NCI-H748 (cell line): ENCODE measurements at regions not wholly inside any gene's neighbourhood (a gene's known extent, or its start where the extent isn't known, plus 50 kb on each side); places are given as distances from the start of the nearest gene placed in this dataset.

ENCODE experiments used
- DNase-seq: peaks from one replicate; lab custom pipeline; 2025; ENCODE audit not compliant: unreplicated experiment; lab: John Stamatoyannopoulos, UW

- no peak for DNase-seq
Observed at GRCh38 chr4:123788577-123788976, 392.0 kb downstream of the SPRY1 start.

- DNase-seq, result no peak
Observed at GRCh38 chr4:123790681-123791080, 394.1 kb downstream of the SPRY1 start.

- DNase-seq, result no peak
Observed at GRCh38 chr4:123802082-123802645, 405.6 kb downstream of the SPRY1 start.

- DNase-seq, result no peak
Observed at GRCh38 chr4:123802933-123803332, 406.3 kb downstream of the SPRY1 start.

- no peak for DNase-seq
Observed at GRCh38 chr4:123804196-123804721, 407.7 kb downstream of the SPRY1 start.

GRCh38 chr4:123806056-123806455 is 409.5 kb downstream of the SPRY1 start:
- DNase-seq, result no peak

- no peak for DNase-seq
Observed at GRCh38 chr4:123807187-123807586, 410.6 kb downstream of the SPRY1 start.

- DNase-seq, result no peak
Observed at GRCh38 chr4:123807866-123808265, 411.3 kb downstream of the SPRY1 start.

- no peak for DNase-seq
Observed at GRCh38 chr4:123809864-123810263, 413.3 kb downstream of the SPRY1 start.

- peak; percentile 91 for DNase-seq
Observed at GRCh38 chr4:123812066-123812390, 415.4 kb downstream of the SPRY1 start.

GRCh38 chr4:123813901-123814300 is 417.3 kb downstream of the SPRY1 start:
- no peak for DNase-seq

- DNase-seq, result no peak
Observed at GRCh38 chr4:123816462-123816861, 419.9 kb downstream of the SPRY1 start.

- no peak for DNase-seq
Observed at GRCh38 chr4:123817025-123817688, 420.6 kb downstream of the SPRY1 start.

GRCh38 chr4:123819362-123820035 is 422.9 kb downstream of the SPRY1 start:
- DNase-seq, result no peak

GRCh38 chr4:123821861-123822260 is 425.3 kb downstream of the SPRY1 start:
- no peak for DNase-seq

GRCh38 chr4:123822353-123822752 is 425.8 kb downstream of the SPRY1 start:
- no peak for DNase-seq

GRCh38 chr4:123823244-123823643 is 426.6 kb downstream of the SPRY1 start:
- DNase-seq, result no peak

- DNase-seq, result no peak
Observed at GRCh38 chr4:123824524-123824923, 427.9 kb downstream of the SPRY1 start.

GRCh38 chr4:123825596-123826291 is 429.1 kb downstream of the SPRY1 start:
- DNase-seq, result no peak

GRCh38 chr4:123826896-123827295 is 430.3 kb downstream of the SPRY1 start:
- no peak for DNase-seq

- DNase-seq, result no peak
Observed at GRCh38 chr4:123827511-123827910, 430.9 kb downstream of the SPRY1 start.

- DNase-seq, result no peak
Observed at GRCh38 chr4:123830930-123831329, 434.3 kb downstream of the SPRY1 start.
